OCI-LY3 (cell line): ENCODE measurements at regions not wholly inside any gene's neighbourhood (a gene's known extent, or its start where the extent isn't known, plus 50 kb on each side); places are given as distances from the start of the nearest gene placed in this dataset.

ENCODE experiments used
- CTCF ChIP-seq: fragments of 200-600, 300-600 bp; sonication (generic); IDR thresholded peaks from 2 replicates; pipeline ENCODE4 v1.5.1; 2014; ENCODE audit warnings: antibody characterized with exemption, low read length, low read depth
- EZH2phosphoT487 ChIP-seq: fragments of 200-600 bp; shearing (Covaris generic); IDR thresholded peaks from 2 replicates; pipeline ENCODE4 v1.6.1; 2018; ENCODE audit warnings: antibody characterized with exemption, mixed run types, low read depth

GRCh38 chr6:25177500-25178028 is 101.6 kb upstream of the CARMIL1 start:
- TF ChIP-seq CTCF = no peak
- no peak for TF ChIP-seq EZH2phosphoT487
